NT2/D1 (cell line): ENCODE measurements at regions not wholly inside any gene's neighbourhood (a gene's known extent, or its start where the extent isn't known, plus 50 kb on each side); places are given as distances from the start of the nearest gene placed in this dataset.

Experiments used
- SUZ12 ChIP-seq: IDR thresholded peaks from 2 replicates; pipeline ENCODE4 v1.6.1; 2011; ENCODE audit not compliant: insufficient read length, insufficient read depth; ENCODE audit errors: extremely low read depth
- YY1 ChIP-seq: IDR thresholded peaks from 2 replicates; pipeline ENCODE4 v1.6.1; 2011; ENCODE audit not compliant: insufficient read length, insufficient read depth
- ZNF274 ChIP-seq: IDR thresholded peaks from 2 replicates; pipeline ENCODE4 v1.6.1; 2011; ENCODE audit warnings: mild to moderate bottlenecking, low read depth, low read length

DNA sequence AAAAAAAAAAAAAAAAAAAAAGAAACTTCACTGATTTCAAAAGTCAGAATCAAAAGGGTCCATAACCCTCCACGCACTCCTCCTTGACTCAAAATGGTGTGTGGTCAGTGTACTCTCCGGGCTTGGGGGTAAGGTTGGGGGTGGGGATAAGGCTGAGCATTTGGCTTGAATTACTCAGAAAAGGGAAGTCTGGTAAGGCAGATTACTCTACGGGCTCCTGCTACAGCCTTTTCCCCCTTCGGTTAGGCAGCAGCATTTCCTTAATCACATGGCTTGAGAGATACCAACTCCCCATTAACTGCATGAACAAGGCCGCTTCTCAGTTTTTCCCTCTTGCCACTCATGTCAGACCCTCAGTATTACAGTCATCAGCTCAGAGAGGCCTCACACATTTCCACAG lies 135.4 kb upstream of the DUSP21 start:
- TF ChIP-seq ZNF274 (no peak), YY1 (no peak), SUZ12 (no peak)
